GM18517 (cell line): ENCODE measurements at regions not wholly inside any gene's neighbourhood (a gene's known extent, or its start where the extent isn't known, plus 50 kb on each side); places are given as distances from the start of the nearest gene placed in this dataset.

Experiments
- ATAC-seq: cut with Tn5 transposase; IDR thresholded peaks from one replicate; pipeline ENCODE4 v1.9.1; 2021; ENCODE audit warnings: mild to moderate bottlenecking, moderate library complexity; ENCODE audit not compliant: unreplicated experiment

GRCh38 chr2:211132046-211132445 lies 575.6 kb downstream of the CPS1 start:
- no peak for ATAC-seq

GRCh38 chr2:211132573-211132972 lies 576.2 kb downstream of the CPS1 start:
- no peak for ATAC-seq

- no peak for ATAC-seq
Observed at GRCh38 chr2:211133766-211134165, 577.4 kb downstream of the CPS1 start.

- ATAC-seq: no peak
Observed at GRCh38 chr2:211138551-211138950, 582.2 kb downstream of the CPS1 start.

- ATAC-seq: no peak
Observed at GRCh38 chr2:211141646-211142045, 585.2 kb downstream of the CPS1 start.

GRCh38 chr2:211144078-211144477 lies 587.7 kb downstream of the CPS1 start:
- no peak for ATAC-seq

DNA sequence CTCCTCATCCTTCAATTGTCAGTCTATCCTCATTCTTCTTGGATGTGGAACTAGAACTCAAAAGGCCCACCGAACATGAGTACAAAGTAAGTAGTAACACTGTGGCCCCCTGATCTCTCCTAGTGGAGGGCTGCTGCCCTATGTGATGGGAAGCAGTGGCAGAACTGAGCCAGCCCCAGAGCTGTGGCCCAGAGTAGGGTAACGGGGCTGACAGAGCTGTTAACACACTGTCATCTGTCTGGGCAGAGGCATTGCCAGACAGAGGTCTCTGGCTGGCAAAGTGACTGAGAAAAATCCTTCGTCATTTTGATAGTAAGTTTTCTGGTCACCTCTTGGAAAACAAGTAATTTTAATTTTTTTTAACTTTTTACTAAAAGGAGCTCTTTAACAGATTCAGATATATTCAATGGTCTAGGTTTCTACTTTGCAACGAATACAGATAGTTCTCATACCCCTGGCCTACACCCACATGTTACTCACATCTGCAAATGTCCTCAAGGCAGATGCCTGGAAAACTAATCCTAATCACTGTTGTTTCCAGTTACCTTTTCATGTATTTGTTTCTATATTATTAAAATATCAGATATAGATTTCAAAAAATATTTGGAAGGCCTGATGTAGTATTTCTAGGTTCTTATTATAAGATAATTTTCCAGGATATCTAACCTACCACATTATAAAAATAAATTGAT lies 588.7 kb downstream of the CPS1 start:
- ATAC-seq: no peak

GRCh38 chr2:211149731-211150130 lies 593.3 kb downstream of the CPS1 start:
- no peak for ATAC-seq

- no peak for ATAC-seq
Observed at GRCh38 chr2:211157211-211157610, 600.8 kb downstream of the CPS1 start.

DNA sequence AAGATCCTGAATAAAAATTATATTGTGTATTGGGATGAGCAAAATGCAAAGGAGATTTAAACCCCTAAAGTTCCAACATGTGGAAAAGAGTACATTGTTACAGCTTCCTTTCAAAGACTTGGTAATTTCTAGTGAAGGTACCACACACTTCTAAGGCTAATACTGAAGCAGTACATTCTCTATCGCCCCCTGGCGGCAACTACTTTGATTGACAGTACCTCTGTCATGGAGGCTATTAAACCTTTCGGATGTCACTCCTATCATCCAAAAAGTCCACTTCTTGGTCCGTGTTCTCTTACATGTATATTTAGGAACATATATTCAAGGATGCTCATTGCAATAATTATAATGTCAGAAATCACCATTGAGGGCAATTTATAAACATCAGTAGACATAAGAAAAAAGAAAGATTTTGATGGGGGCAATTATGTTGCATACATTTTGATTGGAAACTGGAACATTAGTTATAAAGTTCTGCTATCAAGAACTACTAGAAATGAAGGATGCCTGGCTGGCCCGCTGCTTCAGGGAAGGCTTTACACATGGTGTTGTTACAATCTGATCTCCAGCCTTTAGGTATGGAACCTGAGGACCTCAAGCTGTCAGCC lies 601.6 kb downstream of the CPS1 start:
- ATAC-seq: peak; percentile 99

GRCh38 chr2:211159972-211160371 lies 603.6 kb downstream of the CPS1 start:
- ATAC-seq: no peak

- no peak for ATAC-seq
Observed at GRCh38 chr2:211161236-211161635, 604.8 kb downstream of the CPS1 start.

DNA sequence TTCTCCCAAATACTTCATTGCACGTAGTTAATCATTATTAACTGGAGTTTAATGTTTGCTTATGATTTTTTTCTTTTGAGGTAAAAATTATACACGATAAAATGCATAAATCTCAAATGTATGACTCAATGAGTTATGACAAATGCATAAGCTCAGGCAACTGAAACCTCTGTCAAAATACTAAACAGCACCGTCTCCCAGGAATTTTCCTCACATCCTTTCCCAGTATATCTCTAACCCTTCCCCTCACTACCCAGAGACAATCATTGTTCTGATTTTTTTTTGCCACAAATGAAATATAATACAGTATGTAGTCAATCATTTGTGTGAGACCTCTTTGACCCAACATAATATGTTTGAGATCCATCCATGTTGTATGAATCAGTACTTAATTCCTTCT lies 606.5 kb downstream of the CPS1 start:
- ATAC-seq: no peak

GRCh38 chr2:211170843-211171242 lies 614.4 kb downstream of the CPS1 start:
- ATAC-seq: no peak

- no peak for ATAC-seq
Observed at GRCh38 chr2:211174021-211174420, 617.6 kb downstream of the CPS1 start.

DNA sequence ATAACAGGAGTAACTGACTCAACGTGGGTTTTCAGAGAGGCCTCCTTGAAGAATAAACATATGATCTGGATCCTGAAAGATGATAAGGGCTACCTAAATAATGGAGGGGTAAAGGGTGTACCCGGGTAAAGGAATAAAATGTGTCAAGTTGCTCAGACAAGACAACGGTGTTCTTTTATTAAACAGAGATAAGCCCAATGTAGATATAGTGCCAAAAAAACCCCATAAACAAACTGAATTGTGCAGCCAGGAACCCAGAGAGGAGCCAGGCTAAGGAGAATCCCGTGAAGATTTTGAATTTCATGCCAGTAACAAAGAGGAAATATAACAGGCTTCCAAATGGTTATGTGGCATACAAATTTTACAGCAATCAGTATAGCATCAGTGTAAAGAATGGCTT lies 618.2 kb downstream of the CPS1 start:
- ATAC-seq: no peak

DNA sequence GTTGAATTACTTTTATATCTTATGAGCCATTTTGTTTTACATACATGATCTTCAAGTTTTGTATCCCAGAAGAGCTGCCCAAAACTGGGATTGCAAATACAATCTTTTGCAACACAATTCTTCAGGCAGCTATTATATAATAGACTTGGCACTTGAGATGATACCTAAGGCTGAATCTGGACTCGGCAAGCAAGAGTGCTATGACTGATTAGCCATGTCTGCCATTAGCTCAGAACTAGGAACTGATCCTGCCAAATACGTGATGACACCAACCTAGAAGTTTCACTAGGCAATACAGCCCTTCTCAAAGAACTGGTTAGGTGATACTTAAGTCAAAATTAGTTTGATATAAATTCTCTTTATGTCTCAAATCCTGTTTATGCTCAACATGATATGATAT lies 619.6 kb downstream of the CPS1 start:
- ATAC-seq: no peak

DNA sequence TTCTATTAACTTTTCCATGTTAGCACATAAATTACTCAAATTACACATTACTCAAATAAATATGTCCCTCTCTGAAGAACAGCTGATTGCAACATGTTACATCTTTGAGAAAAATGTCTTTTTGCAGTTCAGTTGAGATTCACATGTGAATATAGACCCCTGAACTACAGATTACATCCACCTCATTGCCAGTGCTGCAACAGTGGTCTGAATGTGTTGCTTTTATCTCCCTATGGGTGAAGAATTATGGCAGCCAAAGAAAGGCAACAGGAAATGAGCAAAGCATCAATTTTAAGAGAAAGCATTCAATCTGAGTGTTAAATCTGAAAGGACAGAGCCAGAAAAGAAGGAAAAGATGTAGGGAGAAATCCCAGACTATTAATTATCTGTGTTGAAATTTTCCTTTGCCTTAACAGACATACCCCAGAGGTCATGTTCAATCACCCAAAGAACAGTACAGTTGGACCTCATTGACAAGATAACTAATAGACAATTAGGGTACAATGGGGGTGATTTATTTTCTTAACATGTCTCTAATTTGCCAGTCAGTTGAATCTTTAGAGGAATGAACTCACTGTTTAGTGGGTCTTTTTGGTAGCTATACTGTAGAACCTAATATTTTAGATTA lies 620.2 kb downstream of the CPS1 start:
- ATAC-seq: no peak

DNA sequence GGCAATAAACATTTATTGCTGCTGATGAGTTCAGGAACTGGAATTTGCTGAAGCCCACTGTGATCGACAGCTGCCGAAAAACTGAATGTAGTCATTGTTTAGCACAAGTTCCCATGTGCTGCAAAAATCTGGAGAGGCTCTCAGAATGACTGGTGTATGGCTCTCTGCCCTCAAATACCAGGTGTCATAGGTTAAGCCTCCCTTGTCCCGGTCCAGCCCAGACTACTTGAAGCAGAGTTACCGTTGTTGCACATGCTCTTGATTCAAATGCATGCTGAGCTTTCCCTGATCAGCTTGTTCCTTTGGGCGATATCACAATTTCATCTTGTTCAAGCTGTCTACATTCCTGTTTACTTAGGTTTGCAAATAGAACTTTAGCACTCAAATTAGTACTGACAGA lies 625.2 kb downstream of the CPS1 start:
- ATAC-seq: no peak

GRCh38 chr2:211187602-211188001 lies 631.2 kb downstream of the CPS1 start:
- ATAC-seq: no peak

DNA sequence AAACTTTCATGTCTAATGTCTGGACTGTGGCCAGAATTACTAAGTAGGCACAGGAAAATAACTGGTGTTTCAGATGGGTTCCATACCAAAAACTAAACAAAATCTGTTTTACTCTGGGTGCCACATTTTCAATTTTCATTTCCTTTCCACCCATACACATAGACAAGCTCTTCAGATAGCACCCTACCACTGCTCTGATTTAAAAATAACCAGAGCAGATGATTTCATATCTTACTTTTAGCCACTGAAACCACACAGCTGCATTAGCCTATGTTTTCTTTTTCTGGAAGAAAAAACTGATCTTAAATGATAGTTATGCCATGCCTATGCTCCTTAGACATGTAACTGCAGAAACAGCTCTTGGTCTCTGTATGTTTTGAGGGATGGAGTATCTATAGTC lies 647.6 kb downstream of the CPS1 start:
- peak; percentile 95 for ATAC-seq

DNA sequence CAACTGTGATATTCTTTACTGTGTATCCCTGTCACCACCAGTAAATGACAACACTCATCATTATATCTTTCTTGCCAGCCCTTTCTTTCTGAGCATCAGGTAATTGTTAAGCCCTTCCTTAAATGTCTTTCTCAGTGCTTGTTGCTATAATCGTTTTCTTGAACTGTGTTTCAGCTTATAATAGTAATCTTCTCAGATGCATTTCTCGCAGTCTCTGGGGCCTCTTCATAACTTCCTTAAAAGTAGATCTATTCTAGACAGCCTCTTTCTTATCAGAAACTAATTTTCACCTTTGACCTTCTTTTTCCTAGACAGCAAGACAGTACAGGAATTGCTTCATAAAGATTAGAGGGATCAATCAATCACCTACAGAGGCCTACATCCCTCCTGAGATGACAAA lies 648.1 kb downstream of the CPS1 start:
- ATAC-seq: peak; percentile 26
